ENCODE measurements at regions not wholly inside any gene's neighbourhood (a gene's known extent, or its start where the extent isn't known, plus 50 kb on each side); places are given as distances from the start of the nearest gene placed in this dataset.

GRCh38 chr20:10910535-10911178 is 236.9 kb upstream of the JAG1 start:
- H3K4me3 Mint-ChIP-seq = no peak overlapping the region
- H3K27ac Mint-ChIP-seq = no peak overlapping the region; the same call in 1 of the 2 replicates
- TF ChIP-seq CREM (CRISPR knock-in tag; IDR thresholded peaks at IDR 0.05) (no peak), IRF1 (CRISPR knock-in tag; IDR thresholded peaks at IDR 0.05) (no peak), AR (CRISPR knock-in tag; IDR thresholded peaks at IDR 0.05) (no peak), USF1 (CRISPR knock-in tag; IDR thresholded peaks at IDR 0.05) (no peak), GRHL2 (CRISPR knock-in tag; IDR thresholded peaks at IDR 0.05; ENCODE audit: insufficient replicate concordance, severe bottlenecking) (no peak), PRDM15 (CRISPR knock-in tag; IDR thresholded peaks at IDR 0.05) (no peak), NR2C2 (CRISPR knock-in tag; IDR thresholded peaks at IDR 0.05) (no peak), GTF2I (CRISPR knock-in tag; conservative IDR thresholded peaks at IDR 0.05) (no peak), ZNF219 (CRISPR knock-in tag; IDR thresholded peaks at IDR 0.05; ENCODE audit: borderline replicate concordance) (no peak), JUN (CRISPR knock-in tag; IDR thresholded peaks at IDR 0.05) (no peak), SP1 (CRISPR knock-in tag; conservative IDR thresholded peaks at IDR 0.05) (no peak), TEAD1 (CRISPR knock-in tag; IDR thresholded peaks at IDR 0.05) (no peak), KAT7 (CRISPR knock-in tag; IDR thresholded peaks at IDR 0.05; ENCODE audit: borderline replicate concordance) (no peak), ZNF232 (CRISPR knock-in tag; IDR thresholded peaks at IDR 0.05) (no peak)
- ChIA-PET CTCF (interaction anchor here (1.0 to 1.4 kb wide), 3 partner anchors 11 to 235 kb away, joined by 3 to 5 read pairs (median 3); no protein-coding TSS in a partner anchor), POLR2A (interaction anchor here (0.6 kb wide), 1 partner anchor 490 kb away, joined by 3 read pairs; no protein-coding TSS in a partner anchor)
- 0 out of 2 replicates have a peak, but pooled peaks cover 4% of the 10 kb centered on the region for H3K9me3 Mint-ChIP-seq
- no peaks in the 10 kb centered on the region for H3K36me3 Mint-ChIP-seq
- H3K27me3 Mint-ChIP-seq (ENCODE audit: low read depth) = no peaks in the 10 kb centered on the region
- H3K4me1 Mint-ChIP-seq = peaks cover 19% of the 10 kb centered on the region
- DNase-seq (ENCODE audit: low spot score) (no peak), ATAC-seq (peak; percentile 41)

- ATAC-seq = no peak
- peaks cover 19% of the 10 kb centered on the region for H3K4me1 Mint-ChIP-seq
- ChIA-PET CTCF (no interaction called here), POLR2A (no interaction called here)
- H3K27me3 Mint-ChIP-seq (ENCODE audit: low read depth) = no peaks in the 10 kb centered on the region
- no peaks in the 10 kb centered on the region for H3K36me3 Mint-ChIP-seq
- 0 out of 2 replicates have a peak, but pooled peaks cover 4% of the 10 kb centered on the region for H3K9me3 Mint-ChIP-seq
- no peak overlapping the region for H3K4me3 Mint-ChIP-seq
- DNase-seq (ENCODE audit: low spot score) = no peak
- H3K27ac Mint-ChIP-seq = no peak overlapping the region
- TF ChIP-seq NR3C1 (CRISPR knock-in tag; conservative IDR thresholded peaks at IDR 0.05; ENCODE audit: low read depth) = no peak
- TF ChIP-seq TP53 (CRISPR knock-in tag; IDR thresholded peaks at IDR 0.05) = no peak
- TF ChIP-seq ZNF121 (CRISPR knock-in tag; IDR thresholded peaks at IDR 0.05) = no peak
- TF ChIP-seq MYBL2 (CRISPR knock-in tag; IDR thresholded peaks at IDR 0.05) = no peak
- TF ChIP-seq ZNF263 (CRISPR knock-in tag; IDR thresholded peaks at IDR 0.05; ENCODE audit: low read depth) = no peak
- no peak for TF ChIP-seq EMX1 (CRISPR knock-in tag; IDR thresholded peaks at IDR 0.05)
- TF ChIP-seq ZSCAN18 (CRISPR knock-in tag; IDR thresholded peaks at IDR 0.05) = no peak
- TF ChIP-seq CDX4 (CRISPR knock-in tag; IDR thresholded peaks at IDR 0.05; ENCODE audit: borderline replicate concordance) = no peak
- no peak for TF ChIP-seq ZNF219 (CRISPR knock-in tag; IDR thresholded peaks at IDR 0.05; ENCODE audit: borderline replicate concordance)
- no peak for TF ChIP-seq USF1 (CRISPR knock-in tag; IDR thresholded peaks at IDR 0.05)
These were observed 237.5 kb upstream of the JAG1 start for GRCh38 chr20:10911298-10911697.
